Epithelial cell of proximal tubule (primary cell): ENCODE measurements at regions not wholly inside any gene's neighbourhood (a gene's known extent, or its start where the extent isn't known, plus 50 kb on each side); places are given as distances from the start of the nearest gene placed in this dataset.

ENCODE experiments used
- DNase-seq: peaks from one replicate; pipeline ENCODE4 v3.0.0-alpha.2; 2011; ENCODE audit warnings: low read depth
- H3K4me3 ChIP-seq: 2 replicates; pipeline ENCODE4 v1.5.1; 2011; ENCODE audit warnings: low read depth, mild to moderate bottlenecking, low read length
- CTCF ChIP-seq: conservative IDR thresholded peaks from 2 replicates; pipeline ENCODE4 v1.5.1; 2012; ENCODE audit warnings: low read depth, mild to moderate bottlenecking, low read length

- no peak for DNase-seq
- no peak overlapping the region for H3K4me3 ChIP-seq
- no peak for TF ChIP-seq CTCF
Observed at GRCh38 chr2:188089901-188090300, 201.8 kb upstream of the GULP1 start.

GRCh38 chr2:188091220-188091619 lies 200.5 kb upstream of the GULP1 start:
- no peak for DNase-seq

GRCh38 chr2:188092734-188093133 lies 198.9 kb upstream of the GULP1 start:
- no peak for TF ChIP-seq CTCF
- no peak overlapping the region for H3K4me3 ChIP-seq
- DNase-seq, result no peak

More at GRCh38 chr2:188091220-188091619, 200.5 kb upstream of the GULP1 start:
- no peak for TF ChIP-seq CTCF
- no peak overlapping the region for H3K4me3 ChIP-seq

- DNase-seq, result no peak
- TF ChIP-seq CTCF, result no peak
- no peak overlapping the region for H3K4me3 ChIP-seq
Observed at GRCh38 chr2:188096910-188097309, 194.8 kb upstream of the GULP1 start.

- DNase-seq, result no peak
- TF ChIP-seq CTCF, result no peak
- H3K4me3 ChIP-seq, result no peak overlapping the region
Observed at GRCh38 chr2:188102881-188103280, 188.8 kb upstream of the GULP1 start.

- no peak for TF ChIP-seq CTCF
- no peak overlapping the region for H3K4me3 ChIP-seq
- no peak for DNase-seq
Observed at GRCh38 chr2:188114014-188114413, 177.7 kb upstream of the GULP1 start.

- H3K4me3 ChIP-seq, result no peak overlapping the region
- no peak for TF ChIP-seq CTCF
- DNase-seq, result no peak
Observed at GRCh38 chr2:188117706-188118105, 174.0 kb upstream of the GULP1 start.
